GM19240 (cell line): ENCODE measurements at regions not wholly inside any gene's neighbourhood (a gene's known extent, or its start where the extent isn't known, plus 50 kb on each side); places are given as distances from the start of the nearest gene placed in this dataset.
"Not testable (repeated sequence)": the region's sequence is repeated elsewhere in the genome, so short reads cannot be mapped to it uniquely, and the experiment has no call there.

Source experiments
- DNase-seq: peaks from one replicate; pipeline ENCODE4 v3.0.0; 2011; ENCODE audit warnings: low spot score; ENCODE audit not compliant: insufficient read length

- DNase-seq = no peak
Observed at GRCh38 chr4:123215536-123215935, 181.1 kb upstream of the SPRY1 start.

GRCh38 chr4:123216543-123216942 is 180.1 kb upstream of the SPRY1 start:
- no peak for DNase-seq

- DNase-seq = no peak
Observed at GRCh38 chr4:123216946-123217345, 179.6 kb upstream of the SPRY1 start.

GRCh38 chr4:123217664-123218063 is 178.9 kb upstream of the SPRY1 start:
- DNase-seq = no peak

GRCh38 chr4:123218981-123219380 is 177.6 kb upstream of the SPRY1 start:
- no peak for DNase-seq

GRCh38 chr4:123229286-123229685 is 167.3 kb upstream of the SPRY1 start:
- DNase-seq = no peak

GRCh38 chr4:123230061-123230460 is 166.5 kb upstream of the SPRY1 start:
- DNase-seq = no peak

- no peak for DNase-seq
Observed at GRCh38 chr4:123232439-123232838, 164.2 kb upstream of the SPRY1 start.

GRCh38 chr4:123233136-123233768 is 163.3 kb upstream of the SPRY1 start:
- no peak for DNase-seq

- no peak for DNase-seq
Observed at GRCh38 chr4:123234955-123235354, 161.6 kb upstream of the SPRY1 start.

GRCh38 chr4:123235431-123235830 is 161.2 kb upstream of the SPRY1 start:
- DNase-seq = no peak

GRCh38 chr4:123236606-123237005 is 160.0 kb upstream of the SPRY1 start:
- no peak for DNase-seq

- DNase-seq = not testable (repeated sequence)
Observed at GRCh38 chr4:123240286-123240685, 156.3 kb upstream of the SPRY1 start.

GRCh38 chr4:123243220-123243619 is 153.4 kb upstream of the SPRY1 start:
- not testable (repeated sequence) for DNase-seq

GRCh38 chr4:123244137-123244536 is 152.5 kb upstream of the SPRY1 start:
- no peak for DNase-seq

GRCh38 chr4:123246085-123246484 is 150.5 kb upstream of the SPRY1 start:
- no peak for DNase-seq

- DNase-seq = no peak
Observed at GRCh38 chr4:123248085-123248659, 148.4 kb upstream of the SPRY1 start.

GRCh38 chr4:123249821-123250220 is 146.8 kb upstream of the SPRY1 start:
- DNase-seq = no peak

GRCh38 chr4:123250843-123251242 is 145.8 kb upstream of the SPRY1 start:
- DNase-seq = no peak

GRCh38 chr4:123255971-123256370 is 140.6 kb upstream of the SPRY1 start:
- no peak for DNase-seq

GRCh38 chr4:123256901-123257300 is 139.7 kb upstream of the SPRY1 start:
- DNase-seq = no peak

GRCh38 chr4:123257591-123257990 is 139.0 kb upstream of the SPRY1 start:
- DNase-seq = no peak
